Hepatocyte (in vitro differentiated cells): ENCODE measurements at regions not wholly inside any gene's neighbourhood (a gene's known extent, or its start where the extent isn't known, plus 50 kb on each side); places are given as distances from the start of the nearest gene placed in this dataset.
"Not testable (repeated sequence)": the region's sequence is repeated elsewhere in the genome, so short reads cannot be mapped to it uniquely, and the experiment has no call there.

Experiments used
- EZH2 ChIP-seq: fragments of 200-600 bp; sonication (generic); IDR thresholded peaks from 2 replicates; pipeline ENCODE4 v1.6.1; 2016; ENCODE audit warnings: antibody characterized with exemption, mild to moderate bottlenecking, borderline replicate concordance
- EZH2phosphoT487 ChIP-seq: fragments of 200-600 bp; sonication (generic); IDR thresholded peaks from one replicate; pipeline ENCODE4 v1.6.1; 2018; ENCODE audit warnings: antibody characterized with exemption, mild to moderate bottlenecking, low read depth, moderate library complexity; ENCODE audit not compliant: unreplicated experiment, severe bottlenecking
- TF ChIP-seq, protein P1 (sequence below): fragments of 200-600 bp; sonication (generic); IDR thresholded peaks from 2 replicates; pipeline ENCODE4 v1.5.1; 2016; ENCODE audit warnings: antibody characterized with exemption, mild to moderate bottlenecking; ENCODE audit not compliant: poor library complexity

DNA sequence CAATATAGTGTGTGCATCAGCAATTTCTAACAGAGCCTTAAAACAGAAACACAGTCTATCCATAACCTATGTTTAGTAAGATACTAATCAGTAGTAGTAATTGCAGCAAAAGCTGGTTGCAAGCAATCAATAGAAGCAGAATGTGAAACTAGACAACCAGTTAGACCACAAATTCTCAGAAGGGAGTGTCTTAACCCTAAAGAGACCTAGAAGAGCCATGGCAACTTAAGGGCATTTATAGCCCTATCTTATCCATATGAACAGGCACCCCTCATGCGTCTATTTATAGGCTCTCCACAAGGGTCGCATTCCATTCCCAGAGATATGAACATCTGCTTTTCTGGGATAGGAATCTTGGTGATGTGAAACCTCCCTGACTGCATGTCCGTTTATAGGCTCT is 188.1 kb upstream of the RAI14 start:
- TF ChIP-seq, protein P1, sequence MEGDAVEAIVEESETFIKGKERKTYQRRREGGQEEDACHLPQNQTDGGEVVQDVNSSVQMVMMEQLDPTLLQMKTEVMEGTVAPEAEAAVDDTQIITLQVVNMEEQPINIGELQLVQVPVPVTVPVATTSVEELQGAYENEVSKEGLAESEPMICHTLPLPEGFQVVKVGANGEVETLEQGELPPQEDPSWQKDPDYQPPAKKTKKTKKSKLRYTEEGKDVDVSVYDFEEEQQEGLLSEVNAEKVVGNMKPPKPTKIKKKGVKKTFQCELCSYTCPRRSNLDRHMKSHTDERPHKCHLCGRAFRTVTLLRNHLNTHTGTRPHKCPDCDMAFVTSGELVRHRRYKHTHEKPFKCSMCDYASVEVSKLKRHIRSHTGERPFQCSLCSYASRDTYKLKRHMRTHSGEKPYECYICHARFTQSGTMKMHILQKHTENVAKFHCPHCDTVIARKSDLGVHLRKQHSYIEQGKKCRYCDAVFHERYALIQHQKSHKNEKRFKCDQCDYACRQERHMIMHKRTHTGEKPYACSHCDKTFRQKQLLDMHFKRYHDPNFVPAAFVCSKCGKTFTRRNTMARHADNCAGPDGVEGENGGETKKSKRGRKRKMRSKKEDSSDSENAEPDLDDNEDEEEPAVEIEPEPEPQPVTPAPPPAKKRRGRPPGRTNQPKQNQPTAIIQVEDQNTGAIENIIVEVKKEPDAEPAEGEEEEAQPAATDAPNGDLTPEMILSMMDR = not testable (repeated sequence)
- TF ChIP-seq EZH2phosphoT487, EZH2: not testable (repeated sequence)
